ENCODE measurements at regions not wholly inside any gene's neighbourhood (a gene's known extent, or its start where the extent isn't known, plus 50 kb on each side); places are given as distances from the start of the nearest gene placed in this dataset.

DNA sequence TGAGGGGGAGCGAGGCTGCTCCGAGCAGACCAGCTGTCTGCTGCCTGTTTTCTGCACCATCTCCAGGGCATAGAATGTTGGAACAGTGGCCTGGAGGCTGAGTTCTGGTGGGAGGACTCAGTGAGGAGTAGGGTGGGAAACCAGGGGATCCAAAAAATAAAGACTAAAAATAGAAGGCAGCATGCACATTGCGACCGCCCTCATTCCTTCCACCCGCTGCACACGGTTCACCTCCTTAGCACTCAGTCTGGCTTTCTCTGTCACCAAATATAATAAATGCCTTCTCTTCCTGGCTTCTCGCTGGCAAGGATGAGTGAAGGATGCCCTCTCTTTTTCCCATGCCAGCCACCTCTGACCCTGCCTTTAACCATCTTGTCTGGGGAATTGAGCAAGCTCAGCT is 146.2 kb downstream of the AACS start:
- TF ChIP-seq, protein P1, sequence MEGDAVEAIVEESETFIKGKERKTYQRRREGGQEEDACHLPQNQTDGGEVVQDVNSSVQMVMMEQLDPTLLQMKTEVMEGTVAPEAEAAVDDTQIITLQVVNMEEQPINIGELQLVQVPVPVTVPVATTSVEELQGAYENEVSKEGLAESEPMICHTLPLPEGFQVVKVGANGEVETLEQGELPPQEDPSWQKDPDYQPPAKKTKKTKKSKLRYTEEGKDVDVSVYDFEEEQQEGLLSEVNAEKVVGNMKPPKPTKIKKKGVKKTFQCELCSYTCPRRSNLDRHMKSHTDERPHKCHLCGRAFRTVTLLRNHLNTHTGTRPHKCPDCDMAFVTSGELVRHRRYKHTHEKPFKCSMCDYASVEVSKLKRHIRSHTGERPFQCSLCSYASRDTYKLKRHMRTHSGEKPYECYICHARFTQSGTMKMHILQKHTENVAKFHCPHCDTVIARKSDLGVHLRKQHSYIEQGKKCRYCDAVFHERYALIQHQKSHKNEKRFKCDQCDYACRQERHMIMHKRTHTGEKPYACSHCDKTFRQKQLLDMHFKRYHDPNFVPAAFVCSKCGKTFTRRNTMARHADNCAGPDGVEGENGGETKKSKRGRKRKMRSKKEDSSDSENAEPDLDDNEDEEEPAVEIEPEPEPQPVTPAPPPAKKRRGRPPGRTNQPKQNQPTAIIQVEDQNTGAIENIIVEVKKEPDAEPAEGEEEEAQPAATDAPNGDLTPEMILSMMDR (conservative IDR thresholded peaks at IDR 0.05; ENCODE audit: low read length): no peak
- H3K4me3 ChIP-seq (ENCODE audit: low read length): no peak overlapping the region
- no peak for DNase-seq (ENCODE audit: low read depth)

DNA sequence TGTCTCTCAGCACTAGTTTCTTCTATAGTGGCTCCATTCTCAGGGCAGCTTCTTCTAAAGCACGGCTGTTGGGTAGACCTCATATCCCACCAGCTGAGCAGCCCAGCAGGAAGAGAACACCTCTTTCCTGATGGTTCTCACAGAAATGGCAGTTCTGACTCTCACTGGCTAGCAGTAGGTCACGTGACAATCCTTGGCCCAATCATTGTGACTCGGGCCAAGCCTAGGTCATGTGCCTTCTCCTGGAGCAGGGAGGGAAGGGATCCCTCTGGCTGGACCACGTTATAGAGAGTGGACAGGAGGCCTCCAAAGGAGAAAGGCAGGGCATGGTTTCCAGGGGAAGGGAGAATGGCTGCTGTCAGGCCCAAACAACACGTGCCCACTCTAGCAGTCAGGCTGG is 149.1 kb downstream of the AACS start:
- TF ChIP-seq, protein P1 (conservative IDR thresholded peaks at IDR 0.05; ENCODE audit: low read length): no peak
- no peak overlapping the region for H3K4me3 ChIP-seq (ENCODE audit: low read length)
- DNase-seq (ENCODE audit: low read depth): no peak

DNA sequence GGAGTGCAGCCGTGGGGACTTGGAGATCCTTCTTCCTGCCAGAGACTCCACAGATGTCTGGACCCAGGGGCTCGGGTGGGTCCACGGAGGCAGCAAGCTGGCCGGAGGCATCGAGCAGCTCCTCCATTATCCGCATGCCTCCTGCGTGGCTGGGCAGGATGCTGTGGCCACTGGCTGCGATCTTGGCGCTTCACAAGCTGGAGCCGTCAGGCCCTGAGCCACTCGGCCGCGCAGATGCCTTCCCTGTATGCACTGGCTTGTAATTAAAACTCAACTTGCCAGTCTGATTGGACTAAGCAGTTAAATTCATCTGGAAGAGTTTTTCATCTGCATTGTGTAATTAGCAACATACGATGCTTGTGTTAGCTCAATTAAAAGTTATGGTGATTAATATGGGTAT is 151.5 kb downstream of the AACS start:
- DNase-seq (ENCODE audit: low read depth): no peak
- H3K4me3 ChIP-seq (ENCODE audit: low read length): no peak overlapping the region
- TF ChIP-seq, protein P1 (conservative IDR thresholded peaks at IDR 0.05; ENCODE audit: low read length): no peak

DNA sequence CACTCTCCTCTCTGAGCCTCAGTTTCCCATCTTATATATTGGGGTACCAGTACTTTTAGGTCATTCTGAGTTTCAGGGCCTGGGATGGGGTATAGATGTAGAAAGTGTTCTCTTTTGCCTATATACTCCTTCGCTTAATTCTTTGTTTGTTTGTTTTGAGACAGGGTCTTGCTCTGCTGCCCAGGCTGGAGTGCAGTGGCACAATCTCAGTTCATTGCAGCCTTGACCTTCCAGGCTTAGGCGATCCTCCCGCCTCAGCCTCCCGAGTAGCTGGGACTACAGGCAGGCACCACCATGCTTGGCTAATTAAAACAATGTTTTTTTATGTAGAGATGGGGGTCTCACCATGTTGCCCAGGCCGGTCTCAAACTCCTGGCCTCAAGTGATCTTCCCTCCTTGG is 152.1 kb downstream of the AACS start:
- H3K4me3 ChIP-seq (ENCODE audit: low read length): no peak overlapping the region
- TF ChIP-seq, protein P1 (conservative IDR thresholded peaks at IDR 0.05; ENCODE audit: low read length): no peak
- no peak for DNase-seq (ENCODE audit: low read depth)

DNA sequence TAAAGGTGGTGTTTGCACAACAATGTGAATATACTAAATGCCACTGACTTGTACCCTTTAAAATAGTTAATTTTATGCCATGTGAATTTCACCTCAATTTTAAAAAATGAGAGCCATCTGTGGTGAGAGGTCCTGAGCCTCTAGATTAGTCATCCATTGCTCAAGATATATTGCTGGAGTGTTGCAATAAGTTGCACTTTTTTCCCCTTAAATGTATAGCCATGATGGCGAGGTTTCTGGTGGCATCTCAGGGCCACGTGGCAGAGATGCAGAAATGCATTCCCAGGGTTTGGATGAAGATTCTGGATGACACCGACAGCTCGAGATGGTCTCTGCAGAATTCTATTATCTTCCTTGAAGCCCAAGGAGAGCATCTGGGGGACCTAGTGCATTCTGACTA is 153.7 kb downstream of the AACS start:
- TF ChIP-seq, protein P1 (conservative IDR thresholded peaks at IDR 0.05; ENCODE audit: low read length): no peak
- DNase-seq (ENCODE audit: low read depth): no peak
- no peak overlapping the region for H3K4me3 ChIP-seq (ENCODE audit: low read length)

DNA sequence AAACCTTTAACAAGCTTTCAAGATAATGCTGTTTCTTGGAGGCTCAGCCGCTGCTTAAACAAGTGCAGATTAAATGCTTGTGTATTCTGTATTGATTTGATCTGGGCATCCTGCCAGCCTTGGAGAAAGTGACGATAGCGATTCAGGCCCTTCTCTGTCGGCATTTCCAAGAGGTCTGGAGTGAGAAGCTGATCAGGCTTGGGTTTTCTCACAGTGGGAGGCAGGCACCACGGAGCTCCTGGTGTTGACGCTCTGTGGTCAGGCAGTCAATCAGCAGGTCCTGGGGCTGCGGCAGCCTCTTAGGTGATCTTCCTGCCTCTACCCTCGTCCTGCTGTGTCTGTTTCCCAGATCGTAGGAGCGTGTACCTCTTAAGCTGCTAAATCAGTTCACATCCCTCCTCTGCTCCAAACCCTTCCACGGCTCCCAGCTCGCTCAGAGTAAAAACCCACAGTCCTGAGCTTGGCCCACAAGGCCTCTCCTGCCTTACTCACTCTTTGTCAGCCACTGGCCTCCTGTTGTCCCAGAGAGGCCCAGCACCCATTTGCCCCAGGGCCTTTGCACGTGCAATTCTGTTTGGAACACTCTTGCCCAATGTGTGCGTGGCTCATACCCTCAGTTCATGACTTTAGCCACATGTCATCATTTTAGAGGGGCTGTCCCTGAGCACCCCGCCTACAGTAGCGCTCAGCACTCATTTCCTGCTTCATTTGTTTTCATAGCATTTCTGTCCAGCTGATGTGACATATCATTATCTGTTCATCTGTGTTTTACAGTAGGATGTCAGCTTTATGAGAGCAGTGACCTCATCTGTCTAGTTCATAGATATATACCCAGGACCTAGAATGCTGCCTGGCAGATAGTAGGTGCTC is 155.4 kb downstream of the AACS start:
- no peak overlapping the region for H3K4me3 ChIP-seq (ENCODE audit: low read length)
- TF ChIP-seq, protein P1 (conservative IDR thresholded peaks at IDR 0.05; ENCODE audit: low read length): no peak
- no peak for DNase-seq (ENCODE audit: low read depth)

DNA sequence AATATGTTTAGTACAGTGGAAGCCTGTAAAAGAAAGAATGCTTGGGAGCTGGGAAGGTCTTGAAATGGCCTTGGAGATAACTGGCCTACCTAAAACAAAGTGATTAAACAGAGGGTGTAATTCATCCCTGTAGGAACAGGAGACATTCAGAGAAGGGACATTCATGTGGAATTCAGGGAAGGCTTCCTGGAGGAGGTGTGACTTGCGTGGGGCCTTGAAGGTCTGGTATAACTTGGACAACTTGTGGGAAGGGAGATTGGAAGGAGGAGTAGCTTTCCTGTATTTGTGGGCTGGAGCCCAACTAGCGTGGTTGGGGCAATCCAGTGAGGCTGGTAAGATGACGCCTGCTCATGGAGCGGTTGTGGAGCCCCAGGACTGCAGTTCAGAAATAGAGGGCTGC is 156.4 kb downstream of the AACS start:
- TF ChIP-seq, protein P1 (conservative IDR thresholded peaks at IDR 0.05; ENCODE audit: low read length): no peak
- no peak overlapping the region for H3K4me3 ChIP-seq (ENCODE audit: low read length)
- DNase-seq (ENCODE audit: low read depth): no peak

Data from AG10803 (cell line).